ENCODE measurements at regions not wholly inside any gene's neighbourhood (a gene's known extent, or its start where the extent isn't known, plus 50 kb on each side); places are given as distances from the start of the nearest gene placed in this dataset.
A peak's percentile ranks its signal among the peaks of the same experiment; 100 is the strongest.

DNA sequence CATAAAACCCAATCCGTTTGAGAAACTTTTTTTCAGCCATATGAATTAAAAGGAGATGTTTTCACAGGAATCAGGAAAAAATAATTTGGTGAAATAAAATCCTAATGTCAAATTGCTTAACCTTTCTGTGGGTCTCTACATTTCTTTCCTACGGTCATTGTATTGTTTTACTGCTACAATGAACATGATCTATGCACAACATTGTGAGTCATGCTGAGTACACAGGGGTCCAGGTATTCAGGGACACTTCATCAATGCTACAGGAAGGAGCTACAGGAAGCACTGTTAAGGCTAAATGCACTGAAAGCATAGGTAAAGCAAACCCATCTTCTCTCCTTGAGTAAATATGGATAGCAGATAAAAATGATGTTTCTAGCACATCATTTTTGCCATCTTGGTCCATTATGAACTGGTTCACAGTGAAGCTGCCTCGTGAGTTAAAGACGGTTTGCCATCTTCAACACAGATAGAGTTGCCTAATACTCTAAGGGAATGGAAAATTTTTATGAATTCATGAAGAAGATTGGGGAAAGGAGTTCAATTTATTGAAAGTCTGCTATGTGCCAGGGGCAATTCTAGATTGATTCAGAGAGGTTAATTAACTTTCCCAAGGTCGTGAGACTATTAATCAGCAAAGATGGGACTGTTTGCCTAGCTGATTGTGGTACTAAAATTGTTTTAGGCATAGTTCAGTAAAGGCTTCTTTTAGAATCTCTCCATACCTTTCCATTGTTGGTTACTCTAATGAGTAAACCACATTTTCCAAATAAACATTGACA is 85.5 kb downstream of the DIRAS2 start:
- TF ChIP-seq, protein P1, sequence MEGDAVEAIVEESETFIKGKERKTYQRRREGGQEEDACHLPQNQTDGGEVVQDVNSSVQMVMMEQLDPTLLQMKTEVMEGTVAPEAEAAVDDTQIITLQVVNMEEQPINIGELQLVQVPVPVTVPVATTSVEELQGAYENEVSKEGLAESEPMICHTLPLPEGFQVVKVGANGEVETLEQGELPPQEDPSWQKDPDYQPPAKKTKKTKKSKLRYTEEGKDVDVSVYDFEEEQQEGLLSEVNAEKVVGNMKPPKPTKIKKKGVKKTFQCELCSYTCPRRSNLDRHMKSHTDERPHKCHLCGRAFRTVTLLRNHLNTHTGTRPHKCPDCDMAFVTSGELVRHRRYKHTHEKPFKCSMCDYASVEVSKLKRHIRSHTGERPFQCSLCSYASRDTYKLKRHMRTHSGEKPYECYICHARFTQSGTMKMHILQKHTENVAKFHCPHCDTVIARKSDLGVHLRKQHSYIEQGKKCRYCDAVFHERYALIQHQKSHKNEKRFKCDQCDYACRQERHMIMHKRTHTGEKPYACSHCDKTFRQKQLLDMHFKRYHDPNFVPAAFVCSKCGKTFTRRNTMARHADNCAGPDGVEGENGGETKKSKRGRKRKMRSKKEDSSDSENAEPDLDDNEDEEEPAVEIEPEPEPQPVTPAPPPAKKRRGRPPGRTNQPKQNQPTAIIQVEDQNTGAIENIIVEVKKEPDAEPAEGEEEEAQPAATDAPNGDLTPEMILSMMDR (IDR thresholded peaks at IDR 0.05; ENCODE audit: insufficient read depth, low read depth, low read length, missing control alignments): no peak
- DNase-seq (ENCODE audit: low read depth): no peak
- no peak overlapping the region for H3K4me3 ChIP-seq (ENCODE audit: low read depth, low read length)

GRCh38 chr9:90559075-90560073 is 83.2 kb downstream of the DIRAS2 start:
- TF ChIP-seq, protein P1 (IDR thresholded peaks at IDR 0.05; ENCODE audit: insufficient read depth, low read depth, low read length, missing control alignments): no peak
- DNase-seq (ENCODE audit: low read depth): peak; percentile 71
- no peak overlapping the region for H3K4me3 ChIP-seq (ENCODE audit: low read depth, low read length)

Data from GM12865 (cell line).